Peyer's patch (tissue), 4 donors: ENCODE measurements at regions not wholly inside any gene's neighbourhood (a gene's known extent, or its start where the extent isn't known, plus 50 kb on each side); places are given as distances from the start of the nearest gene placed in this dataset.

ENCODE experiments used
- POLR2A ChIP-seq, 2 donors: fragments of 450-650 bp; IDR thresholded peaks; one replicate each; pipeline ENCODE4 v1.5.1; 2017; ENCODE audit warnings: antibody characterized with exemption in 2 of 2, mild to moderate bottlenecking in 2 of 2, moderate library complexity in 2 of 2
- TF ChIP-seq, protein P1 (sequence below), 6 experiments: fragments of 450-650 bp in 4 of 6; fragments of 200-600 bp in 2 of 6; sonication (generic) in 1 of 6; IDR thresholded peaks; one replicate each; pipeline ENCODE4 v1.5.1; 2017 to 2019; ENCODE audit warnings: antibody characterized with exemption in 6 of 6, mild to moderate bottlenecking in 3 of 6, moderate library complexity in 1 of 6

DNA sequence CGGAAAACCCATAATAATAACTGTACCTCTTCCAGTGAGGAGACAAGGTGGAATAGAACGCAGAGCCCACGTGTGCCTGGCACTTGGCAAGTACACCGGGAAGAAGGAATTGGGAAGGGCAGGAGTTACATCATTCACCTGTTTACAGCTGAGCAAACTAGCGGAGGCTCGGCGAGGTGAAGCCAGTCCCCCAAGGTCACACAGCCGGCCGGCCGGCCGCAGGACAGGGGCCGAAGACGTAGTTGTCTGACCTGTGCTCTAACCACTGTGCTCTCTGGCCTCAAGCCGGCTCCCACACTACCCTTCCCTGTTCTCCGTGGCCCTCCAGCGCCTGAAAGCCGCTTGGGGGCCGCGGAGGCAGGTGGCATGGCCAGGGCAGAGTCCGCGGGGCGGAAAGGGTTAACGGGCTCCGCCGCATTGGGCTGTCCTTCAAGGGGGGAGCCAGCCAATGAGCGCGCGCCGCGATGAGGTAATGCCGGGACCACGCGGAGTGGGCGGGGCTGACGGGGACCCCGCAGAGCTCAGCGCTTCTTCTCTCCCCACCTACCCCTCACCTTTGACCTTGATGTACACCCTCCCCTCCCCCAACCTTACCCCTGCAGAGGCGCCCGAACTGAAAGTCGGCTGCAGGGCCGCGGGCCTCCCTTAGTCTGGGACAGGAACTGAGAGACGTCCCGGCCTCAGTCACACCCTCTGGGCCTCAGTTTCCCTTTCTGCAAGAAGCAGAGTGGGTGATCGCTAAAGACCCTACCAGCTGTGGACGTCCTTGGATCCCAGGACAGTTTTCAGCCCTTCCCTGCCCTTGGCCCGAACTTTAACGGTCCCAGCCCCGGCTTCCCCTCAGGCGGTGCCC, 125.1 kb downstream of the C9orf50 start:
- TF ChIP-seq, protein P1, sequence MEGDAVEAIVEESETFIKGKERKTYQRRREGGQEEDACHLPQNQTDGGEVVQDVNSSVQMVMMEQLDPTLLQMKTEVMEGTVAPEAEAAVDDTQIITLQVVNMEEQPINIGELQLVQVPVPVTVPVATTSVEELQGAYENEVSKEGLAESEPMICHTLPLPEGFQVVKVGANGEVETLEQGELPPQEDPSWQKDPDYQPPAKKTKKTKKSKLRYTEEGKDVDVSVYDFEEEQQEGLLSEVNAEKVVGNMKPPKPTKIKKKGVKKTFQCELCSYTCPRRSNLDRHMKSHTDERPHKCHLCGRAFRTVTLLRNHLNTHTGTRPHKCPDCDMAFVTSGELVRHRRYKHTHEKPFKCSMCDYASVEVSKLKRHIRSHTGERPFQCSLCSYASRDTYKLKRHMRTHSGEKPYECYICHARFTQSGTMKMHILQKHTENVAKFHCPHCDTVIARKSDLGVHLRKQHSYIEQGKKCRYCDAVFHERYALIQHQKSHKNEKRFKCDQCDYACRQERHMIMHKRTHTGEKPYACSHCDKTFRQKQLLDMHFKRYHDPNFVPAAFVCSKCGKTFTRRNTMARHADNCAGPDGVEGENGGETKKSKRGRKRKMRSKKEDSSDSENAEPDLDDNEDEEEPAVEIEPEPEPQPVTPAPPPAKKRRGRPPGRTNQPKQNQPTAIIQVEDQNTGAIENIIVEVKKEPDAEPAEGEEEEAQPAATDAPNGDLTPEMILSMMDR (IDR thresholded peaks at IDR 0.05), result peak in 2 of 6 experiments; percentile 8 to 21
- no peak for TF ChIP-seq POLR2A (IDR thresholded peaks at IDR 0.05)
